ENCODE measurements at regions not wholly inside any gene's neighbourhood (a gene's known extent, or its start where the extent isn't known, plus 50 kb on each side); places are given as distances from the start of the nearest gene placed in this dataset.

DNA sequence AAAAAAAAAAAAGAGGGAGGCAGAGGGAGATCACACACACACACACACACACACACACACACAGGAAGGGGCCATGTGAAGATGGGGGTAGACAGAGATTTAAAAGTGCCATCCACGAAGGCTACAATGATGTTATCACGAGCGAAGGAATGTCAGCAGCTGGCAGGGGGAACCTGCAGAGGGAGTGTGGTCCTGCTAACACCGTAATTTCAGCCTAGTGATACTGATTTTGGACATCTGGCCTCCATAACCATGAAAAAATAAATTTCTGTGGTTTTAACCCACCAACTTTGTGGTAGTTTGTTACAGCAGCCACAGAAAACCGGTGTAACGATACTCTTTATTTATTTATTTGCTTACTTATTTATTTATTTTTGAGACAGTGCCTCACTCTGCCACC lies 76.0 kb downstream of the TMCO5A start:
- TF ChIP-seq, protein P1, sequence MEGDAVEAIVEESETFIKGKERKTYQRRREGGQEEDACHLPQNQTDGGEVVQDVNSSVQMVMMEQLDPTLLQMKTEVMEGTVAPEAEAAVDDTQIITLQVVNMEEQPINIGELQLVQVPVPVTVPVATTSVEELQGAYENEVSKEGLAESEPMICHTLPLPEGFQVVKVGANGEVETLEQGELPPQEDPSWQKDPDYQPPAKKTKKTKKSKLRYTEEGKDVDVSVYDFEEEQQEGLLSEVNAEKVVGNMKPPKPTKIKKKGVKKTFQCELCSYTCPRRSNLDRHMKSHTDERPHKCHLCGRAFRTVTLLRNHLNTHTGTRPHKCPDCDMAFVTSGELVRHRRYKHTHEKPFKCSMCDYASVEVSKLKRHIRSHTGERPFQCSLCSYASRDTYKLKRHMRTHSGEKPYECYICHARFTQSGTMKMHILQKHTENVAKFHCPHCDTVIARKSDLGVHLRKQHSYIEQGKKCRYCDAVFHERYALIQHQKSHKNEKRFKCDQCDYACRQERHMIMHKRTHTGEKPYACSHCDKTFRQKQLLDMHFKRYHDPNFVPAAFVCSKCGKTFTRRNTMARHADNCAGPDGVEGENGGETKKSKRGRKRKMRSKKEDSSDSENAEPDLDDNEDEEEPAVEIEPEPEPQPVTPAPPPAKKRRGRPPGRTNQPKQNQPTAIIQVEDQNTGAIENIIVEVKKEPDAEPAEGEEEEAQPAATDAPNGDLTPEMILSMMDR (conservative IDR thresholded peaks at IDR 0.05; ENCODE audit: low read depth, low read length): no peak
- TF ChIP-seq USF2 (IDR thresholded peaks at IDR 0.05; ENCODE audit: low read depth, low read length): no peak
- no peak for TF ChIP-seq POLR2A (IDR thresholded peaks at IDR 0.05; ENCODE audit: low read depth, low read length)
- no peak for TF ChIP-seq ELK1 (IDR thresholded peaks at IDR 0.05; ENCODE audit: borderline replicate concordance, low read depth, low read length)
- TF ChIP-seq MAZ (IDR thresholded peaks at IDR 0.05; ENCODE audit: borderline replicate concordance, low read depth, low read length): no peak
- no peak for TF ChIP-seq RAD21 (IDR thresholded peaks at IDR 0.05; ENCODE audit: low read length)
- TF ChIP-seq SMC3 (IDR thresholded peaks at IDR 0.05; ENCODE audit: low read depth, low read length): no peak
- no peak for TF ChIP-seq RCOR1 (IDR thresholded peaks at IDR 0.05; ENCODE audit: insufficient replicate concordance, low read length)

Measured in IMR-90 (cell line).